Fibroblast of the aortic adventitia (primary cell): ENCODE measurements at regions not wholly inside any gene's neighbourhood (a gene's known extent, or its start where the extent isn't known, plus 50 kb on each side); places are given as distances from the start of the nearest gene placed in this dataset.
A peak's percentile ranks its signal among the peaks of the same experiment; 100 is the strongest.
"Not testable (repeated sequence)": the region's sequence is repeated elsewhere in the genome, so short reads cannot be mapped to it uniquely, and the experiment has no call there.

Source experiments
- DNase-seq: peaks from one replicate; pipeline ENCODE4 v3.0.0-alpha.2; 2010; ENCODE audit warnings: low read depth
- H3K4me3 ChIP-seq: 2 replicates; pipeline ENCODE4 v1.5.1; 2011; ENCODE audit warnings: low read depth, mild to moderate bottlenecking, control low read depth, low read length, moderate library complexity
- CTCF ChIP-seq: IDR thresholded peaks from 2 replicates; pipeline ENCODE4 v1.5.1; 2011; ENCODE audit warnings: mild to moderate bottlenecking, low read length, control low read depth, inconsistent platforms; ENCODE audit not compliant: insufficient read depth

GRCh38 chr6:160863782-160864181 is 127.8 kb upstream of the MAP3K4 start:
- TF ChIP-seq CTCF, result no peak
- no peak for DNase-seq
- H3K4me3 ChIP-seq, result no peak overlapping the region

- H3K4me3 ChIP-seq, result no peak overlapping the region
- DNase-seq, result no peak
- no peak for TF ChIP-seq CTCF
Observed at GRCh38 chr6:160871320-160871719, 120.2 kb upstream of the MAP3K4 start.

GRCh38 chr6:160881148-160881808 is 110.3 kb upstream of the MAP3K4 start:
- no peak for TF ChIP-seq CTCF
- DNase-seq, result no peak

GRCh38 chr6:160882006-160882405 is 109.6 kb upstream of the MAP3K4 start:
- no peak for TF ChIP-seq CTCF
- DNase-seq, result no peak
- no peak overlapping the region for H3K4me3 ChIP-seq

More at GRCh38 chr6:160881148-160881808, 110.3 kb upstream of the MAP3K4 start:
- H3K4me3 ChIP-seq, result no peak overlapping the region

GRCh38 chr6:160882791-160883279 is 108.7 kb upstream of the MAP3K4 start:
- H3K4me3 ChIP-seq, result no peak overlapping the region
- DNase-seq, result peak; percentile 2
- no peak for TF ChIP-seq CTCF

GRCh38 chr6:160883560-160883959 is 108.0 kb upstream of the MAP3K4 start:
- no peak for TF ChIP-seq CTCF
- no peak overlapping the region for H3K4me3 ChIP-seq
- no peak for DNase-seq

- no peak for DNase-seq
Observed at GRCh38 chr6:160883999-160884398, 107.6 kb upstream of the MAP3K4 start.

GRCh38 chr6:160889148-160889547 is 102.4 kb upstream of the MAP3K4 start:
- DNase-seq, H3K4me3 ChIP-seq: not testable (repeated sequence)

More at GRCh38 chr6:160883999-160884398, 107.6 kb upstream of the MAP3K4 start:
- TF ChIP-seq CTCF, result no peak
- H3K4me3 ChIP-seq, result no peak overlapping the region
